ENCODE measurements at regions not wholly inside any gene's neighbourhood (a gene's known extent, or its start where the extent isn't known, plus 50 kb on each side); places are given as distances from the start of the nearest gene placed in this dataset.

GRCh38 chr19:31223740-31224534 is 125.3 kb downstream of the TSHZ3 start:
- Histone ChIP-seq H3K9me3 (ENCODE audit: low read length) (no peaks in the 10 kb centered on the region), H3K79me2 (ENCODE audit: insufficient read depth, low read depth, low read length) (no peaks in the 10 kb centered on the region), H3K4me3 (ENCODE audit: low read depth, low read length, poor library complexity, severe bottlenecking) (no peak overlapping the region), H3K4me1 (ENCODE audit: insufficient read depth, low read length, poor library complexity, severe bottlenecking) (no peaks in the 10 kb centered on the region), H3K4me2 (ENCODE audit: low read length) (no peak overlapping the region), H4K20me1 (ENCODE audit: insufficient read depth, low read length) (no peaks in the 10 kb centered on the region), H2AFZ (ENCODE audit: low read length) (no peak overlapping the region), H3K27ac (ENCODE audit: low read depth, low read length, poor library complexity, severe bottlenecking) (no peak overlapping the region), H3K36me3 (ENCODE audit: insufficient read depth, low read length) (no peaks in the 10 kb centered on the region), H3K9me2 (ENCODE audit: insufficient read depth, low read length) (no peaks in the 10 kb centered on the region)
- no TSS peak for BruUV-seq (replicated peaks)
- POLR2A ChIA-PET = interaction anchor here (0.6 kb wide), 1 partner anchor 138 kb away, joined by 3 read pairs; no protein-coding TSS in a partner anchor
- DNase-seq (ENCODE audit: low spot score) = no peak
- no peak for TF ChIP-seq EZH2phosphoT487 (IDR thresholded peaks at IDR 0.05; ENCODE audit: borderline replicate concordance, low read depth, low read length)
- TF ChIP-seq CTCF (conservative IDR thresholded peaks at IDR 0.05; ENCODE audit: low read length) = no peak
- intact Hi-C loops (cut with micrococcal nuclease; ENCODE audit: unreplicated experiment) = no loop called here
- CTCF ChIA-PET (ENCODE audit: unreplicated experiment) = no interaction called here

GRCh38 chr19:31220540-31220939 is 128.7 kb downstream of the TSHZ3 start:
- ChIA-PET CTCF (ENCODE audit: unreplicated experiment) (no interaction called here), POLR2A (no interaction called here)
- no peaks in the 10 kb centered on the region for H3K79me2 ChIP-seq (ENCODE audit: insufficient read depth, low read depth, low read length)
- no peaks in the 10 kb centered on the region for H3K4me1 ChIP-seq (ENCODE audit: insufficient read depth, low read length, poor library complexity, severe bottlenecking)
- H3K9me2 ChIP-seq (ENCODE audit: insufficient read depth, low read length) = no peaks in the 10 kb centered on the region
- no TSS peak for BruUV-seq (replicated peaks)
- intact Hi-C loops (cut with micrococcal nuclease; ENCODE audit: unreplicated experiment) = no loop called here
- H3K4me3 ChIP-seq (ENCODE audit: low read depth, low read length, poor library complexity, severe bottlenecking) = no peak overlapping the region
- TF ChIP-seq CTCF (conservative IDR thresholded peaks at IDR 0.05; ENCODE audit: low read length) = no peak
- no peak for TF ChIP-seq EZH2phosphoT487 (IDR thresholded peaks at IDR 0.05; ENCODE audit: borderline replicate concordance, low read depth, low read length)
- no peaks in the 10 kb centered on the region for H3K9me3 ChIP-seq (ENCODE audit: low read length)
- no peak overlapping the region for H3K27ac ChIP-seq (ENCODE audit: low read depth, low read length, poor library complexity, severe bottlenecking)
- H3K36me3 ChIP-seq (ENCODE audit: insufficient read depth, low read length) = no peaks in the 10 kb centered on the region
- H4K20me1 ChIP-seq (ENCODE audit: insufficient read depth, low read length) = no peaks in the 10 kb centered on the region
- no peak overlapping the region; the same call in none of the 2 replicates for H3K4me2 ChIP-seq (ENCODE audit: low read length)
- DNase-seq (ENCODE audit: low spot score) = peak; percentile 67
- peak overlapping the region; percentile 100 for H2AFZ ChIP-seq (ENCODE audit: low read length)

DNA sequence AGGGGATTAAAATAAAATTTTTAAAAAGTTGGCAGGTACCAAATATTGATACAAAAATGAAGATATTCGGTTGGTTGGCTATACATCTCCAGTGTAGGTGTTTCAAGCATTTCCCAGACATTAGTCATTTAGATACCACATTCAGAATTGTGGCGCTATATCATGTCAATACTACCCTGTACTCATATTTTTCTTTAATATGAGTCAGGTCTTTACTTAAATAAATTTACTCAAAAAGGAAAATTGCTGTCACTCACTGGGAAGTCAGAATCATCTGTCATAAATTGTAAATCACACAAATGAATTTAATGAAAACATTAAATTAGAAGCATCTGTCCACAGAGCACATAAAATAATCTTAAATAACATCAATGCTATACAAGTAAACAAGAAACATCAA is 134.2 kb downstream of the TSHZ3 start:
- Histone ChIP-seq H3K27ac (ENCODE audit: low read depth, low read length, poor library complexity, severe bottlenecking) (no peak overlapping the region), H3K79me2 (ENCODE audit: insufficient read depth, low read depth, low read length) (no peaks in the 10 kb centered on the region), H3K9me3 (ENCODE audit: low read length) (no peaks in the 10 kb centered on the region), H3K4me3 (ENCODE audit: low read depth, low read length, poor library complexity, severe bottlenecking) (no peak overlapping the region), H3K36me3 (ENCODE audit: insufficient read depth, low read length) (no peaks in the 10 kb centered on the region), H4K20me1 (ENCODE audit: insufficient read depth, low read length) (no peaks in the 10 kb centered on the region), H3K4me2 (ENCODE audit: low read length) (no peak overlapping the region), H3K9me2 (ENCODE audit: insufficient read depth, low read length) (no peaks in the 10 kb centered on the region), H2AFZ (ENCODE audit: low read length) (no peak overlapping the region), H3K4me1 (ENCODE audit: insufficient read depth, low read length, poor library complexity, severe bottlenecking) (no peaks in the 10 kb centered on the region)
- POLR2A ChIA-PET = no interaction called here
- DNase-seq (ENCODE audit: low spot score) = no peak
- intact Hi-C loops (cut with micrococcal nuclease; ENCODE audit: unreplicated experiment) = no loop called here
- CTCF ChIA-PET (ENCODE audit: unreplicated experiment) = no interaction called here
- no TSS peak for BruUV-seq (replicated peaks)
- TF ChIP-seq CTCF (conservative IDR thresholded peaks at IDR 0.05; ENCODE audit: low read length) (no peak), EZH2phosphoT487 (IDR thresholded peaks at IDR 0.05; ENCODE audit: borderline replicate concordance, low read depth, low read length) (no peak)
